ENCODE measurements at regions not wholly inside any gene's neighbourhood (a gene's known extent, or its start where the extent isn't known, plus 50 kb on each side); places are given as distances from the start of the nearest gene placed in this dataset.

DNA sequence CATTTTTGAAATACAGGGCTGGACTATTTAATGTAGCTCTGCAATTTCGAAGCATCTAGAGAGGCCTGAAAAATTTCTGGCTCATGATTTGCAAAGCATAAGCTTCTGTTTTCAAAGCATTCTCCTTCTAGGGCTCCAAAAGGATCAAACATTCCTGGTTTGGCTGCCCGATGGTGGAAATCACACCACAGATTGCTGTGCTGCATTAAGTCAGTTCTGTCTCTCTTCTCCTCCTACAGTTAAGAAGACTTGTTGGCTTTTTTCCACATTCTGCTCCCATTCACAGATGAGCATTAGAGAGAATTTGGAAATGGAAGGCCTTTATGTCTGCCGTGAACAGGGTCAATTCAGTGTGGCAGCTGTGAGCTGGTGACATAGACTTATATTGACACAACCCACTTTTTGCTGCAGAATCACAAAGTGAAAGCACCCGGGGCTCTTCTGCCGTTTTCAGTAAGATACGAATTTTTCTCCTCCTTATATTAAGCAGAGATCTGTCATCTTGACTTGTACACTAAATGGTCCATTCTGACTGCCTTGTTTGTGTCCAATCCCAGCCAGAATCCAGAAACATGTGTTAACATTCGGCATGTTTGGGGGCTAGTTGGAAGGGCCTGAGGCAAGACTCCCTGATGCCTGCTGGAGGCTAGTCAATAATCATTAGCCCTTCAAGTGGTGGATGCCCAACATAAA, 330.8 kb upstream of the DEFB112 start:
- Histone ChIP-seq H3K9ac (ENCODE audit: low read depth, low read length) (no peak overlapping the region), H3K36me3 (ENCODE audit: control insufficient read depth, insufficient read depth, low read length) (no peaks in the 10 kb centered on the region), H2BK120ac (ENCODE audit: low read depth, low read length) (no peak overlapping the region), H3K4me2 (ENCODE audit: low read depth, low read length) (no peak overlapping the region), H2BK20ac (ENCODE audit: low read depth, low read length) (no peak overlapping the region), H2BK5ac (ENCODE audit: low read depth, low read length, poor library complexity, severe bottlenecking) (no peak overlapping the region), H3K4me1 (ENCODE audit: control insufficient read depth, insufficient read depth, low read length) (no peaks in the 10 kb centered on the region), H3K14ac (replicated peaks; ENCODE audit: low read depth, low read length) (no peak overlapping the region), H3K4me3 (ENCODE audit: insufficient read depth, low read depth, low read length) (no peak overlapping the region), H2AK5ac (ENCODE audit: low read depth, low read length) (no peak overlapping the region), H3K9me1 (ENCODE audit: insufficient read depth, low read length) (no peaks in the 10 kb centered on the region), H3K18ac (ENCODE audit: low read depth, low read length) (no peak overlapping the region), H3K56ac (ENCODE audit: extremely low read depth, insufficient read depth, low read length) (no peak overlapping the region), H2AK9ac (replicated peaks; ENCODE audit: low read depth, low read length, poor library complexity) (no peak overlapping the region), H4K20me1 (ENCODE audit: insufficient read depth, low read length) (no peaks in the 10 kb centered on the region), H3K23ac (ENCODE audit: low read depth, low read length) (no peak overlapping the region), H4K5ac (ENCODE audit: low read depth, low read length) (no peak overlapping the region), H4K91ac (ENCODE audit: insufficient read depth, low read depth, low read length) (no peak overlapping the region), H2BK15ac (ENCODE audit: low read depth, low read length) (no peak overlapping the region), H3K27me3 (ENCODE audit: control insufficient read depth, insufficient read depth, low read length) (no peaks in the 10 kb centered on the region), H3K27ac (ENCODE audit: insufficient read depth, low read length) (no peak overlapping the region), H3K79me1 (ENCODE audit: low read depth in 1 of 2, low read length in 2 of 2) (no peaks in the 10 kb centered on the region), H3K4ac (ENCODE audit: low read depth, low read length) (no peak overlapping the region), H4K8ac (ENCODE audit: low read depth in 2 of 2, low read length in 2 of 2) (no peak overlapping the region), H3K9me3 (ENCODE audit: control insufficient read depth, insufficient read depth, low read length) (0 out of 2 replicates have a peak, but pooled peaks cover 2% of the 10 kb centered on the region), H2AFZ (replicated peaks; ENCODE audit: low read length, poor library complexity) (no peak overlapping the region)
- BruUV-seq (replicated peaks), result no TSS peak
- DNase-seq, result no peak
- TF ChIP-seq MAZ (IDR thresholded peaks at IDR 0.05; ENCODE audit: borderline replicate concordance, low read depth, low read length) (no peak), CHD1 (IDR thresholded peaks at IDR 0.05; ENCODE audit: low read depth, low read length) (no peak), CEBPB (IDR thresholded peaks at IDR 0.05; ENCODE audit: low read depth, low read length) (no peak), MAFK (IDR thresholded peaks at IDR 0.05; ENCODE audit: low read depth, low read length) (no peak), RAD21 (IDR thresholded peaks at IDR 0.05; ENCODE audit: low read length) (no peak), BHLHE40 (IDR thresholded peaks at IDR 0.05; ENCODE audit: low read depth, low read length) (no peak), MXI1 (IDR thresholded peaks at IDR 0.05; ENCODE audit: borderline replicate concordance, low read depth, low read length) (no peak), NFE2L2 (IDR thresholded peaks at IDR 0.05; ENCODE audit: low read depth, low read length) (no peak), RFX5 (IDR thresholded peaks at IDR 0.05; ENCODE audit: low read depth, low read length) (no peak), RCOR1 (IDR thresholded peaks at IDR 0.05; ENCODE audit: insufficient replicate concordance, low read length) (no peak), SMC3 (IDR thresholded peaks at IDR 0.05; ENCODE audit: low read depth, low read length) (no peak), FOS (IDR thresholded peaks at IDR 0.05; ENCODE audit: low read depth, low read length) (no peak)
- TF ChIP-seq, protein P1, sequence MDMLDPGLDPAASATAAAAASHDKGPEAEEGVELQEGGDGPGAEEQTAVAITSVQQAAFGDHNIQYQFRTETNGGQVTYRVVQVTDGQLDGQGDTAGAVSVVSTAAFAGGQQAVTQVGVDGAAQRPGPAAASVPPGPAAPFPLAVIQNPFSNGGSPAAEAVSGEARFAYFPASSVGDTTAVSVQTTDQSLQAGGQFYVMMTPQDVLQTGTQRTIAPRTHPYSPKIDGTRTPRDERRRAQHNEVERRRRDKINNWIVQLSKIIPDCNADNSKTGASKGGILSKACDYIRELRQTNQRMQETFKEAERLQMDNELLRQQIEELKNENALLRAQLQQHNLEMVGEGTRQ (IDR thresholded peaks at IDR 0.05; ENCODE audit: low read depth, low read length), result no peak
- TF ChIP-seq, protein P2, sequence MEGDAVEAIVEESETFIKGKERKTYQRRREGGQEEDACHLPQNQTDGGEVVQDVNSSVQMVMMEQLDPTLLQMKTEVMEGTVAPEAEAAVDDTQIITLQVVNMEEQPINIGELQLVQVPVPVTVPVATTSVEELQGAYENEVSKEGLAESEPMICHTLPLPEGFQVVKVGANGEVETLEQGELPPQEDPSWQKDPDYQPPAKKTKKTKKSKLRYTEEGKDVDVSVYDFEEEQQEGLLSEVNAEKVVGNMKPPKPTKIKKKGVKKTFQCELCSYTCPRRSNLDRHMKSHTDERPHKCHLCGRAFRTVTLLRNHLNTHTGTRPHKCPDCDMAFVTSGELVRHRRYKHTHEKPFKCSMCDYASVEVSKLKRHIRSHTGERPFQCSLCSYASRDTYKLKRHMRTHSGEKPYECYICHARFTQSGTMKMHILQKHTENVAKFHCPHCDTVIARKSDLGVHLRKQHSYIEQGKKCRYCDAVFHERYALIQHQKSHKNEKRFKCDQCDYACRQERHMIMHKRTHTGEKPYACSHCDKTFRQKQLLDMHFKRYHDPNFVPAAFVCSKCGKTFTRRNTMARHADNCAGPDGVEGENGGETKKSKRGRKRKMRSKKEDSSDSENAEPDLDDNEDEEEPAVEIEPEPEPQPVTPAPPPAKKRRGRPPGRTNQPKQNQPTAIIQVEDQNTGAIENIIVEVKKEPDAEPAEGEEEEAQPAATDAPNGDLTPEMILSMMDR (conservative IDR thresholded peaks at IDR 0.05; ENCODE audit: low read depth, low read length), result no peak
- TF ChIP-seq, protein P3, sequence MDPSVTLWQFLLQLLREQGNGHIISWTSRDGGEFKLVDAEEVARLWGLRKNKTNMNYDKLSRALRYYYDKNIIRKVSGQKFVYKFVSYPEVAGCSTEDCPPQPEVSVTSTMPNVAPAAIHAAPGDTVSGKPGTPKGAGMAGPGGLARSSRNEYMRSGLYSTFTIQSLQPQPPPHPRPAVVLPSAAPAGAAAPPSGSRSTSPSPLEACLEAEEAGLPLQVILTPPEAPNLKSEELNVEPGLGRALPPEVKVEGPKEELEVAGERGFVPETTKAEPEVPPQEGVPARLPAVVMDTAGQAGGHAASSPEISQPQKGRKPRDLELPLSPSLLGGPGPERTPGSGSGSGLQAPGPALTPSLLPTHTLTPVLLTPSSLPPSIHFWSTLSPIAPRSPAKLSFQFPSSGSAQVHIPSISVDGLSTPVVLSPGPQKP (IDR thresholded peaks at IDR 0.05; ENCODE audit: borderline replicate concordance, low read depth, low read length), result no peak
- intact Hi-C loops (cut with micrococcal nuclease) (no loop called here), in situ Hi-C loops (cut with MboI; ENCODE audit: low sequenced_read_pairs) (no loop called here), dilution Hi-C loops (cut with HindIII; ENCODE audit: low sequenced_read_pairs, unreplicated experiment) (no loop called here)
- ATAC-seq (ENCODE audit: low read depth), result no peak
- POLR2A ChIA-PET (ENCODE audit: unreplicated experiment), result no interaction called here
- WGBS, 2 experiments (ENCODE audit: extremely low coverage in 2 of 2, insufficient read length in 1 of 2), result no CpG with 5 or more reads among the region's 7 CpGs
- CTCF ChIA-PET, result no interaction called here
